HCT116 (cell line): ENCODE measurements at regions not wholly inside any gene's neighbourhood (a gene's known extent, or its start where the extent isn't known, plus 50 kb on each side); places are given as distances from the start of the nearest gene placed in this dataset.

Source experiments
- CEBPB ChIP-seq: IDR thresholded peaks from 2 replicates; pipeline ENCODE4 v1.6.1; 2012; ENCODE audit warnings: low read depth
- CTCF ChIP-seq, 3 experiments: fragments of 200-600 bp in 1 of 3; sonication (generic) in 1 of 3; IDR thresholded peaks in 2 of 3; conservative IDR thresholded peaks in 1 of 3; 2 replicates each; pipeline ENCODE4 v1.5.1; 2012 to 2017; ENCODE audit warnings: low read depth in 2 of 3, low read length in 2 of 3, antibody characterized with exemption in 1 of 3, borderline replicate concordance in 1 of 3, control low read depth in 1 of 3, mild to moderate bottlenecking in 1 of 3, mixed read lengths in 1 of 3, mixed run types in 1 of 3, moderate library complexity in 1 of 3; ENCODE audit not compliant: insufficient read depth in 1 of 3
- RAD21 ChIP-seq: IDR thresholded peaks from 2 replicates; pipeline ENCODE4 v1.6.1; 2012; ENCODE audit warnings: low read depth, mild to moderate bottlenecking

- no peak for TF ChIP-seq CEBPB
- TF ChIP-seq CTCF (IDR thresholded peaks at IDR 0.05 in 2 of 3, conservative IDR thresholded peaks at IDR 0.05 in 1 of 3; ENCODE audit: borderline replicate concordance in 1 of 3, insufficient read depth in 1 of 3, low read depth in 2 of 3, low read length in 2 of 3) = no peak
- TF ChIP-seq RAD21 = no peak
Observed at GRCh38 chr18:28777756-28778155, 600.8 kb upstream of the CDH2 start.
